HL-60 (cell line): ENCODE measurements at regions not wholly inside any gene's neighbourhood (a gene's known extent, or its start where the extent isn't known, plus 50 kb on each side); places are given as distances from the start of the nearest gene placed in this dataset.
"Not testable (repeated sequence)": the region's sequence is repeated elsewhere in the genome, so short reads cannot be mapped to it uniquely, and the experiment has no call there.

Source experiments
- DNase-seq, 2 experiments: peaks; one replicate each; pipeline ENCODE4 v3.0.0-alpha.2; 2010 to 2020; ENCODE audit warnings: low read depth in 1 of 2, low spot score in 1 of 2
- H3K27ac ChIP-seq: fragments of 250-450 bp; sonication (Bioruptor Pico); replicated peaks from 2 replicates; pipeline ENCODE4 v1.5.1; 2020; ENCODE audit warnings: mild to moderate bottlenecking, moderate library complexity
- H3K27me3 ChIP-seq: fragments of 250-450 bp; sonication (Bioruptor Pico); 2 replicates; pipeline ENCODE4 v1.5.1; 2021; ENCODE audit warnings: mild to moderate bottlenecking, moderate library complexity; ENCODE audit not compliant: insufficient read depth, poor library complexity, severe bottlenecking
- H3K4me3 ChIP-seq: replicated peaks from 2 replicates; pipeline ENCODE4 v1.5.1; 2011; ENCODE audit warnings: mild to moderate bottlenecking, control low read depth, low read length; ENCODE audit not compliant: insufficient read depth
- GABPA ChIP-seq: IDR thresholded peaks from 2 replicates; pipeline ENCODE4 v1.6.1; 2012; ENCODE audit warnings: low read depth
- POLR2AphosphoS5 ChIP-seq: IDR thresholded peaks from 2 replicates; pipeline ENCODE4 v1.6.1; 2012; ENCODE audit warnings: low read depth
- SPI1 ChIP-seq: IDR thresholded peaks from 2 replicates; pipeline ENCODE4 v1.6.1; 2012; ENCODE audit warnings: low read depth, mild to moderate bottlenecking, borderline replicate concordance
- TF ChIP-seq, protein P1 (sequence below): IDR thresholded peaks from one replicate; pipeline ENCODE4 v1.5.1; 2011; ENCODE audit warnings: low read length, control low read depth, inconsistent platforms; ENCODE audit not compliant: insufficient read depth
- TF ChIP-seq, protein P2 (sequence below): IDR thresholded peaks from 2 replicates; pipeline ENCODE4 v1.6.1; 2012; ENCODE audit warnings: low read depth; ENCODE audit not compliant: insufficient replicate concordance

DNA sequence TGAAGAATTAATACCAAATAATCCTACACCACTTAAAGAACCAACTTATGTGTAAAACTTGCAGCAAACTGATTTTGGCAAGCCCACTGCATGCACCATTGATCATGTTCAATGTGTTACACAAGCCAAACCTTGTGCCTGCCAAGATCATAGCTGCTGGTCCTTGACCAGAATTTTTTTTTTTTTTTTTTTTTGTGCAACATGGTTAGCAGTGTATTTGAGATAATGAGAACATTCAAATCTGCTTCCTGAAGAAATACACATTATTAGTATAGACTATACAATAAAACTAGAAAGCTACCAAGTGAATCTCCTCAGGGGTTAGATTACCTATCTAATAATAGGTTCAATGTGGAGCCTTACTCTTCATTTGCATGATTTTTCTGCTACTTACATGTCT is 421.0 kb downstream of the MRPL39 start:
- no peak overlapping the region for H3K27ac ChIP-seq
- TF ChIP-seq, protein P1, sequence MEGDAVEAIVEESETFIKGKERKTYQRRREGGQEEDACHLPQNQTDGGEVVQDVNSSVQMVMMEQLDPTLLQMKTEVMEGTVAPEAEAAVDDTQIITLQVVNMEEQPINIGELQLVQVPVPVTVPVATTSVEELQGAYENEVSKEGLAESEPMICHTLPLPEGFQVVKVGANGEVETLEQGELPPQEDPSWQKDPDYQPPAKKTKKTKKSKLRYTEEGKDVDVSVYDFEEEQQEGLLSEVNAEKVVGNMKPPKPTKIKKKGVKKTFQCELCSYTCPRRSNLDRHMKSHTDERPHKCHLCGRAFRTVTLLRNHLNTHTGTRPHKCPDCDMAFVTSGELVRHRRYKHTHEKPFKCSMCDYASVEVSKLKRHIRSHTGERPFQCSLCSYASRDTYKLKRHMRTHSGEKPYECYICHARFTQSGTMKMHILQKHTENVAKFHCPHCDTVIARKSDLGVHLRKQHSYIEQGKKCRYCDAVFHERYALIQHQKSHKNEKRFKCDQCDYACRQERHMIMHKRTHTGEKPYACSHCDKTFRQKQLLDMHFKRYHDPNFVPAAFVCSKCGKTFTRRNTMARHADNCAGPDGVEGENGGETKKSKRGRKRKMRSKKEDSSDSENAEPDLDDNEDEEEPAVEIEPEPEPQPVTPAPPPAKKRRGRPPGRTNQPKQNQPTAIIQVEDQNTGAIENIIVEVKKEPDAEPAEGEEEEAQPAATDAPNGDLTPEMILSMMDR, result no peak
- TF ChIP-seq POLR2AphosphoS5 (no peak), SPI1 (no peak), GABPA (no peak)
- TF ChIP-seq, protein P2, sequence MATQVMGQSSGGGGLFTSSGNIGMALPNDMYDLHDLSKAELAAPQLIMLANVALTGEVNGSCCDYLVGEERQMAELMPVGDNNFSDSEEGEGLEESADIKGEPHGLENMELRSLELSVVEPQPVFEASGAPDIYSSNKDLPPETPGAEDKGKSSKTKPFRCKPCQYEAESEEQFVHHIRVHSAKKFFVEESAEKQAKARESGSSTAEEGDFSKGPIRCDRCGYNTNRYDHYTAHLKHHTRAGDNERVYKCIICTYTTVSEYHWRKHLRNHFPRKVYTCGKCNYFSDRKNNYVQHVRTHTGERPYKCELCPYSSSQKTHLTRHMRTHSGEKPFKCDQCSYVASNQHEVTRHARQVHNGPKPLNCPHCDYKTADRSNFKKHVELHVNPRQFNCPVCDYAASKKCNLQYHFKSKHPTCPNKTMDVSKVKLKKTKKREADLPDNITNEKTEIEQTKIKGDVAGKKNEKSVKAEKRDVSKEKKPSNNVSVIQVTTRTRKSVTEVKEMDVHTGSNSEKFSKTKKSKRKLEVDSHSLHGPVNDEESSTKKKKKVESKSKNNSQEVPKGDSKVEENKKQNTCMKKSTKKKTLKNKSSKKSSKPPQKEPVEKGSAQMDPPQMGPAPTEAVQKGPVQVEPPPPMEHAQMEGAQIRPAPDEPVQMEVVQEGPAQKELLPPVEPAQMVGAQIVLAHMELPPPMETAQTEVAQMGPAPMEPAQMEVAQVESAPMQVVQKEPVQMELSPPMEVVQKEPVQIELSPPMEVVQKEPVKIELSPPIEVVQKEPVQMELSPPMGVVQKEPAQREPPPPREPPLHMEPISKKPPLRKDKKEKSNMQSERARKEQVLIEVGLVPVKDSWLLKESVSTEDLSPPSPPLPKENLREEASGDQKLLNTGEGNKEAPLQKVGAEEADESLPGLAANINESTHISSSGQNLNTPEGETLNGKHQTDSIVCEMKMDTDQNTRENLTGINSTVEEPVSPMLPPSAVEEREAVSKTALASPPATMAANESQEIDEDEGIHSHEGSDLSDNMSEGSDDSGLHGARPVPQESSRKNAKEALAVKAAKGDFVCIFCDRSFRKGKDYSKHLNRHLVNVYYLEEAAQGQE, result no peak
- DNase-seq, result no peak
- H3K4me3 ChIP-seq, result no peak overlapping the region
- H3K27me3 ChIP-seq, result no peaks in the 10 kb centered on the region

GRCh38 chr21:25183577-25183976 is 423.7 kb downstream of the MRPL39 start:
- Histone ChIP-seq H3K27ac (no peak overlapping the region), H3K4me3 (no peak overlapping the region), H3K27me3 (no peaks in the 10 kb centered on the region)
- no peak for DNase-seq
- TF ChIP-seq SPI1 (no peak), POLR2AphosphoS5 (no peak), GABPA (no peak)
- TF ChIP-seq, protein P2, result no peak
- TF ChIP-seq, protein P1, result no peak

DNA sequence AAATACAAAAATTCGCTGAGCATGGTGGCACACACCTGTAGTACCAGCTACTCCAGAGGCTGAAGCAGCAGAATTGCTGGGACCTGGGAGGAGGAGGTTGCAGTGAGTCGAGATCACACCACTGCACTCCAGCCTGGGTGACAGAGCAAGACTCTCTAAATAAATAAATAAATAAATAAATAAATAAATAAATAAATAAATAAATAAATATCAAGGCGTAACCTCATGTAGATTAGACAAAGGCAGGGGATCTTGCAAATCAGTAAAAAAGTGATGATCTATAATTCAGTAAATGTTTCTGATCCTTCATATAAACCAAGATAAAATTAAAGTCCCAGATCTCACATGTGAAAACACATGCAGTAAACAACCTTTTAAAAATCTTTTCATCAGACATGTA is 425.6 kb downstream of the MRPL39 start:
- not testable (repeated sequence) for H3K27ac ChIP-seq, DNase-seq, H3K27me3 ChIP-seq

DNA sequence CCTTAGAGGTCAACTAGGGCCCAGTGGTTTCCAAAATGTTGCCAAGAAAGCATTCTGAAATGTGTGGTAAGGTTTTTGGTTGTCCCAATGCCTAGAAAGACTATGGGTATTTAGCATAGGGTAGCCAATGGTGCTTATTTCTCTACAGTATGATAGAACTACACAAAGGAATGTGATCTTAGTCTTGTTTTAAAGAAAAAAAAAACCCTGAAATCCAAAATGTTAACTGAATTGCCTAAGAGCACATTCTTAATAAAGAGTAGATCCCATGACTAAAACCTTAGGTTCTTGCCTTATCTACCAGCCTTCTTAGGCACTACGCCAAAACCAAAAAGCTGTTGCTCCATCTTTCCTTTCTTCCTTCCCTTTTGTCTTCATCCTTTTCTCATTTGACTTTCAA is 428.2 kb downstream of the MRPL39 start:
- Histone ChIP-seq H3K4me3 (no peak overlapping the region), H3K27ac (peak overlapping the region; percentile 77), H3K27me3 (no peaks in the 10 kb centered on the region)
- TF ChIP-seq SPI1, result 0 out of 2 replicates have a peak, but pooled peaks have one; percentile 8
- TF ChIP-seq POLR2AphosphoS5, result no peak; the same call in 1 of the 2 replicates
- DNase-seq, result peak; percentile 50 to 81

More for the DNA sequence above, 425.6 kb downstream of the MRPL39 start:
- not testable (repeated sequence) for H3K4me3 ChIP-seq
